ENCODE measurements at regions not wholly inside any gene's neighbourhood (a gene's known extent, or its start where the extent isn't known, plus 50 kb on each side); places are given as distances from the start of the nearest gene placed in this dataset.

DNA sequence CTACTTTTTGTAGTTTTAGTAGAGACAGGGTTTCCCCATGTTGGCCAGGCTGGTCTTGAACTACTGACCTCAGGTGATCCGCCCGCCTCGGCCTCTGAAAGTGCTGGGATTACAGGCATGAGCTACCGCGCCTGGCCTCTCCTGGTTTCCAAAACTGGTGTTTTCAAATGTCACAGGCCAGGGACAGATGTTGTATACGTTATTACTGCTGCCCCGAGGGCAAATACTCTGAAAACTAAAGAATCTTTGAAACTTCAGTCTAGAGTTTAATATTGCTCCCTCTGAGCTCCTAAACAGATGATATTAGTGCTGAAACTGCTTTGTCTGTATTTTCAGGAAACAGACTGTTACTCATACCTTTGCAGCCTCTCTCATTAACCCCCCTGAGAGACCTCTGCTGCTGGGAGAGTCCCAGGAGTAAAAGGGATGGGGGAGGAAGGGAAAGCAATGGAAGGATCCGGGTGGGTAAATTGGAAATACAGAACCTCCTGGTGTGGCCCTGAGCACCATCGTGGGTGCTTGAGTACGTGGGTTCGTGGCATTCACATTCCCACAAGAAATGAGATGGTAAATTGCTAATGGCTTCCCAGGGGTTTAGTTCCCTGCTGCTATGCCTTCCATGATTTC is 96.3 kb upstream of the IGF1R start:
- Histone ChIP-seq H3K79me2 (no peaks in the 10 kb centered on the region), H3K27ac (no peak overlapping the region), H3K4me1 (no peaks in the 10 kb centered on the region), H3K36me3 (ENCODE audit: control insufficient read depth, insufficient read depth, low read length) (no peaks in the 10 kb centered on the region), H3K4me2 (ENCODE audit: low read length) (no peak overlapping the region), H3K27me3 (ENCODE audit: control insufficient read depth, insufficient read depth, low read length) (no peaks in the 10 kb centered on the region), H3K4me3 (ENCODE audit: low read depth, low read length) (no peak overlapping the region), H3K9ac (no peak overlapping the region), H2AFZ (no peak overlapping the region), H3K9me3 (ENCODE audit: control insufficient read depth, low read length) (no peaks in the 10 kb centered on the region)
- TF ChIP-seq, protein P1, sequence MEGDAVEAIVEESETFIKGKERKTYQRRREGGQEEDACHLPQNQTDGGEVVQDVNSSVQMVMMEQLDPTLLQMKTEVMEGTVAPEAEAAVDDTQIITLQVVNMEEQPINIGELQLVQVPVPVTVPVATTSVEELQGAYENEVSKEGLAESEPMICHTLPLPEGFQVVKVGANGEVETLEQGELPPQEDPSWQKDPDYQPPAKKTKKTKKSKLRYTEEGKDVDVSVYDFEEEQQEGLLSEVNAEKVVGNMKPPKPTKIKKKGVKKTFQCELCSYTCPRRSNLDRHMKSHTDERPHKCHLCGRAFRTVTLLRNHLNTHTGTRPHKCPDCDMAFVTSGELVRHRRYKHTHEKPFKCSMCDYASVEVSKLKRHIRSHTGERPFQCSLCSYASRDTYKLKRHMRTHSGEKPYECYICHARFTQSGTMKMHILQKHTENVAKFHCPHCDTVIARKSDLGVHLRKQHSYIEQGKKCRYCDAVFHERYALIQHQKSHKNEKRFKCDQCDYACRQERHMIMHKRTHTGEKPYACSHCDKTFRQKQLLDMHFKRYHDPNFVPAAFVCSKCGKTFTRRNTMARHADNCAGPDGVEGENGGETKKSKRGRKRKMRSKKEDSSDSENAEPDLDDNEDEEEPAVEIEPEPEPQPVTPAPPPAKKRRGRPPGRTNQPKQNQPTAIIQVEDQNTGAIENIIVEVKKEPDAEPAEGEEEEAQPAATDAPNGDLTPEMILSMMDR (IDR thresholded peaks at IDR 0.05): no peak

- H3K9me3 ChIP-seq (ENCODE audit: control insufficient read depth, low read length): no peaks in the 10 kb centered on the region
- H3K36me3 ChIP-seq (ENCODE audit: control insufficient read depth, insufficient read depth, low read length): no peaks in the 10 kb centered on the region
- no peak overlapping the region for H3K4me2 ChIP-seq (ENCODE audit: low read length)
- H3K27me3 ChIP-seq (ENCODE audit: control insufficient read depth, insufficient read depth, low read length): no peaks in the 10 kb centered on the region
- H3K9ac ChIP-seq: no peak overlapping the region
- TF ChIP-seq, protein P1 (IDR thresholded peaks at IDR 0.05): no peak
- H3K4me3 ChIP-seq (ENCODE audit: low read depth, low read length): no peak overlapping the region
- no peaks in the 10 kb centered on the region for H3K79me2 ChIP-seq
- no peak overlapping the region for H3K27ac ChIP-seq
- no peak overlapping the region for H2AFZ ChIP-seq
- H3K4me1 ChIP-seq: no peaks in the 10 kb centered on the region
These were observed 93.8 kb upstream of the IGF1R start for GRCh38 chr15:98554272-98555172.

DNA sequence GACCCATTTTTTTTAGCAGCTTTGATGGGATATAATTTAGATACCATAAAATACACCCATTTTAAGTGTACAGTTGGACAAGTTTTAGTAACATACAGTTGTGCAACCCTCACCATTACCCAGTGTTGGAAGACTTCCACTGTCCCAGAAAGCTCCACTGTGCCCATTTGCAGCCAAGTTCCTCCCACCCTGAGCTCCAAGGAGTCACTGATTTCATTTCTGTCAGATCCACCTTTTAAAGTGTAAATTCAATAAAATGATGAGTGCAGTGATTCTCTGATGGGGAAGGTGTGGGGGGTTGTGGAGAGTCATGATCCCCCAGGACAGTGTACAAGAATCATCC is 93.2 kb upstream of the IGF1R start:
- H3K27me3 ChIP-seq (ENCODE audit: control insufficient read depth, insufficient read depth, low read length): no peaks in the 10 kb centered on the region
- no peaks in the 10 kb centered on the region for H3K9me3 ChIP-seq (ENCODE audit: control insufficient read depth, low read length)
- H3K9ac ChIP-seq: no peak overlapping the region
- H3K4me1 ChIP-seq: no peaks in the 10 kb centered on the region
- H3K36me3 ChIP-seq (ENCODE audit: control insufficient read depth, insufficient read depth, low read length): no peaks in the 10 kb centered on the region
- H3K4me3 ChIP-seq (ENCODE audit: low read depth, low read length): no peak overlapping the region
- no peak overlapping the region for H3K27ac ChIP-seq
- no peak overlapping the region for H3K4me2 ChIP-seq (ENCODE audit: low read length)
- no peaks in the 10 kb centered on the region for H3K79me2 ChIP-seq
- TF ChIP-seq, protein P1 (IDR thresholded peaks at IDR 0.05): no peak
- no peak overlapping the region for H2AFZ ChIP-seq

GRCh38 chr15:98556321-98556720 is 92.0 kb upstream of the IGF1R start:
- no peaks in the 10 kb centered on the region for H3K79me2 ChIP-seq
- H3K9ac ChIP-seq: no peak overlapping the region
- TF ChIP-seq, protein P1 (IDR thresholded peaks at IDR 0.05): no peak
- no peak overlapping the region for H3K4me3 ChIP-seq (ENCODE audit: low read depth, low read length)
- H3K4me1 ChIP-seq: no peaks in the 10 kb centered on the region
- no peak overlapping the region for H3K27ac ChIP-seq
- H3K27me3 ChIP-seq (ENCODE audit: control insufficient read depth, insufficient read depth, low read length): no peaks in the 10 kb centered on the region
- H2AFZ ChIP-seq: no peak overlapping the region
- H3K36me3 ChIP-seq (ENCODE audit: control insufficient read depth, insufficient read depth, low read length): no peaks in the 10 kb centered on the region
- H3K9me3 ChIP-seq (ENCODE audit: control insufficient read depth, low read length): no peaks in the 10 kb centered on the region
- H3K4me2 ChIP-seq (ENCODE audit: low read length): no peak overlapping the region

Measured in parathyroid adenoma (tissue), 2 donors.